H1 (cell line): ENCODE measurements at regions not wholly inside any gene's neighbourhood (a gene's known extent, or its start where the extent isn't known, plus 50 kb on each side); places are given as distances from the start of the nearest gene placed in this dataset.

Source experiments
- CTCF ChIA-PET: fragments of 300-600 bp; sonication (Branson Sonifier 250); formaldehyde crosslinking; loops from one replicate; lab custom pipeline; 2021; ENCODE audit not compliant: partially characterized antibody; lab: Charles Lee
- POLR2A ChIA-PET: fragments of 300-600 bp; sonication (Branson Sonifier 250); formaldehyde crosslinking; loops from one replicate; lab custom pipeline; 2021; ENCODE audit warnings: inconsistent platforms; ENCODE audit not compliant: partially characterized antibody; lab: Charles Lee
- DNase-seq, 2 experiments: peaks; one replicate each; pipeline versions ENCODE4 v3.0.0 to v3.0.0-alpha.2; 2010 to 2022; ENCODE audit warnings: low spot score in 2 of 2, low read depth in 1 of 2, mixed read lengths in 1 of 2
- FAIRE-seq: peaks from 2 replicates; lab custom pipeline; 2011; peaks lifted over from hg19 to GRCh38; lab: Jason Lieb, UNC
- H2AFZ ChIP-seq: 2 replicates; pipeline ENCODE4 v1.8.1; 2012; ENCODE audit warnings: low read length, inconsistent platforms
- H2AK5ac ChIP-seq: 2 replicates; pipeline ENCODE4 v1.6.1; 2013; ENCODE audit warnings: low read depth, low read length
- H2BK120ac ChIP-seq: replicated peaks from 2 replicates; pipeline ENCODE3; 2013; ENCODE audit warnings: low read depth, low read length, inconsistent platforms
- H2BK12ac ChIP-seq: 2 replicates; pipeline ENCODE4 v1.6.1; 2013; ENCODE audit warnings: low read depth, low read length
- H2BK15ac ChIP-seq: 2 replicates; pipeline ENCODE4 v1.6.1; 2013; ENCODE audit warnings: low read length
- H2BK20ac ChIP-seq: 2 replicates; pipeline ENCODE4 v1.6.1; 2013; ENCODE audit warnings: low read length
- H2BK5ac ChIP-seq: 2 replicates; pipeline ENCODE4 v1.6.1; 2013; ENCODE audit warnings: low read depth, low read length
- H3K14ac ChIP-seq: 2 replicates; pipeline ENCODE4 v1.6.1; 2013; ENCODE audit warnings: inconsistent platforms; ENCODE audit not compliant: insufficient read length
- H3K18ac ChIP-seq: 2 replicates; pipeline ENCODE4 v1.6.1; 2013; ENCODE audit warnings: low read length; ENCODE audit errors: extremely low read depth
- H3K23ac ChIP-seq: 2 replicates; pipeline ENCODE4 v1.6.1; 2013; ENCODE audit warnings: inconsistent platforms; ENCODE audit not compliant: insufficient read length
- H3K23me2 ChIP-seq: 2 replicates; pipeline ENCODE4 v1.6.1; 2013; ENCODE audit warnings: low read depth, low read length
- H3K27ac ChIP-seq: 2 replicates; pipeline ENCODE4 v1.6.1; 2011; ENCODE audit warnings: low read depth, low read length, inconsistent platforms
- H3K27me3 ChIP-seq, 4 experiments: replicated peaks in 1 of 4; 1 replicate in 1 of 4; 2 replicates in 3 of 4; pipeline versions ENCODE4 v1.6.1 to v1.8.1; 2011 to 2013; ENCODE audit warnings: low read length in 3 of 4, mild to moderate bottlenecking in 3 of 4, inconsistent platforms in 2 of 4, mixed read lengths in 2 of 4, moderate library complexity in 1 of 4; ENCODE audit not compliant: control insufficient read depth in 3 of 4, insufficient read depth in 3 of 4; ENCODE audit errors: extremely low read depth in 1 of 4
- H3K36me3 ChIP-seq, 4 experiments: 2 replicates each; pipeline versions ENCODE4 v1.6.1 to v1.8.1; 2011 to 2013; ENCODE audit warnings: mild to moderate bottlenecking in 4 of 4, low read length in 3 of 4, moderate library complexity in 2 of 4, control low read depth in 1 of 4, inconsistent platforms in 1 of 4; ENCODE audit not compliant: insufficient read depth in 4 of 4, control insufficient read depth in 2 of 4
- H3K4ac ChIP-seq: replicated peaks from 2 replicates; pipeline ENCODE3; 2013; ENCODE audit warnings: low read length, low read depth, mixed read lengths, inconsistent platforms; ENCODE audit not compliant: insufficient read length
- H3K4me1 ChIP-seq, 4 experiments: replicated peaks in 1 of 4; 1 replicate in 1 of 4; 2 replicates in 3 of 4; pipeline versions ENCODE4 v1.6.1 to v1.8.1; 2011 to 2013; ENCODE audit warnings: low read length in 3 of 4, inconsistent platforms in 2 of 4, mixed read lengths in 1 of 4; ENCODE audit not compliant: insufficient read depth in 4 of 4, control insufficient read depth in 3 of 4
- H3K4me2 ChIP-seq, 2 experiments: 2 replicates each; pipeline versions ENCODE4 v1.6.1 to v1.8.1; 2011 to 2013; ENCODE audit warnings: low read depth in 2 of 2, low read length in 2 of 2, control low read depth in 1 of 2, inconsistent platforms in 1 of 2, mild to moderate bottlenecking in 1 of 2; ENCODE audit not compliant: insufficient read depth in 1 of 2
- H3K4me3 ChIP-seq, 4 experiments: fragments of 200-600, 300-600 bp in 1 of 4; sonication (generic), shearing (Covaris generic), sonication (Bioruptor Twin) in 1 of 4; 2 replicates each; pipeline versions ENCODE4 v1.5.1 to v1.8.1; 2011 to 2016; ENCODE audit warnings: low read length in 4 of 4, low read depth in 3 of 4, control low read depth in 2 of 4, inconsistent platforms in 2 of 4, mild to moderate bottlenecking in 2 of 4, mixed read lengths in 1 of 4, moderate library complexity in 1 of 4; ENCODE audit not compliant: insufficient read depth in 2 of 4; ENCODE audit errors: extremely low read depth in 1 of 4
- H3K56ac ChIP-seq: replicated peaks from 2 replicates; pipeline ENCODE3; 2013; ENCODE audit warnings: low read depth, mild to moderate bottlenecking, mixed read lengths, low read length, inconsistent platforms; ENCODE audit not compliant: insufficient read length
- H3K79me1 ChIP-seq: 2 replicates; pipeline ENCODE4 v1.6.1; 2013; ENCODE audit warnings: low read depth, low read length, control low read depth
- H3K79me2 ChIP-seq, 2 experiments: 2 replicates each; pipeline versions ENCODE4 v1.6.1 to v1.8.1; 2012 to 2013; ENCODE audit warnings: low read length in 2 of 2, mild to moderate bottlenecking in 2 of 2, inconsistent platforms in 1 of 2; ENCODE audit not compliant: insufficient read depth in 2 of 2, control insufficient read depth in 1 of 2
- H3K9ac ChIP-seq, 4 experiments: replicated peaks in 1 of 4; 1 replicate in 1 of 4; 2 replicates in 3 of 4; pipeline versions ENCODE4 v1.6.1 to v1.8.1; 2011 to 2013; ENCODE audit warnings: low read depth in 3 of 4, low read length in 3 of 4, control low read depth in 2 of 4, mild to moderate bottlenecking in 2 of 4, moderate library complexity in 2 of 4, inconsistent platforms in 1 of 4; ENCODE audit errors: extremely low read depth in 1 of 4
- H3K9me3 ChIP-seq, 2 experiments: 2 replicates each; pipeline versions ENCODE4 v1.6.1 to v1.8.1; 2012 to 2013; ENCODE audit warnings: mild to moderate bottlenecking in 2 of 2, moderate library complexity in 2 of 2, control low read depth in 1 of 2, inconsistent platforms in 1 of 2, low read depth in 1 of 2, low read length in 1 of 2, mixed read lengths in 1 of 2; ENCODE audit not compliant: insufficient read depth in 2 of 2
- H4K20me1 ChIP-seq, 2 experiments: replicated peaks in 1 of 2; 2 replicates each; pipeline versions ENCODE3 to v1.8.1; 2011 to 2013; ENCODE audit warnings: inconsistent platforms in 2 of 2, low read length in 2 of 2, mild to moderate bottlenecking in 1 of 2; ENCODE audit not compliant: insufficient read depth in 2 of 2, control insufficient read depth in 1 of 2
- H4K5ac ChIP-seq: 2 replicates; pipeline ENCODE4 v1.6.1; 2013; ENCODE audit warnings: low read length, low read depth, mixed read lengths, inconsistent platforms; ENCODE audit not compliant: insufficient read length
- H4K8ac ChIP-seq: 2 replicates; pipeline ENCODE4 v1.8.0; 2013; ENCODE audit warnings: mild to moderate bottlenecking, moderate library complexity, low read length, inconsistent platforms; ENCODE audit not compliant: insufficient read depth; ENCODE audit errors: extremely low read depth
- H4K91ac ChIP-seq: replicated peaks from 2 replicates; pipeline ENCODE3; 2013; ENCODE audit warnings: low read length, mixed read lengths, inconsistent platforms; ENCODE audit not compliant: insufficient read length
- CTBP2 ChIP-seq: IDR thresholded peaks from 2 replicates; pipeline ENCODE4 v1.7.0; 2011; ENCODE audit warnings: borderline replicate concordance, mild to moderate bottlenecking, moderate library complexity, mixed read lengths, low read length; ENCODE audit not compliant: insufficient read depth, insufficient read length
- FOSL1 ChIP-seq: IDR thresholded peaks from 2 replicates; pipeline ENCODE4 v1.6.1; 2011; ENCODE audit warnings: mild to moderate bottlenecking, low read depth, low read length, moderate library complexity; ENCODE audit not compliant: insufficient read depth
- GTF2F1 ChIP-seq: IDR thresholded peaks from 2 replicates; pipeline ENCODE4 v1.6.1; 2012; ENCODE audit warnings: low read depth, low read length, improper control_type of control experiment, borderline replicate concordance
- HDAC2 ChIP-seq, 2 experiments: fragments of 300-600 bp in 1 of 2; sonication (generic) in 1 of 2; IDR thresholded peaks; 2 replicates each; pipeline ENCODE4 v1.6.1; 2011 to 2012; ENCODE audit warnings: low read depth in 2 of 2, low read length in 2 of 2, mild to moderate bottlenecking in 2 of 2, moderate library complexity in 2 of 2, borderline replicate concordance in 1 of 2, inconsistent platforms in 1 of 2
- HDAC6 ChIP-seq: IDR thresholded peaks from one replicate; pipeline ENCODE4 v1.7.1; 2012; ENCODE audit warnings: low read depth, mild to moderate bottlenecking, inconsistent platforms, low read length, moderate library complexity
- KDM5A ChIP-seq: fragments of 200-600 bp; IDR thresholded peaks from 2 replicates; pipeline ENCODE4 v1.7.1; 2012; ENCODE audit warnings: mild to moderate bottlenecking, low read length, inconsistent platforms, mixed read lengths
- RAD21 ChIP-seq, 2 experiments: IDR thresholded peaks in 1 of 2; conservative IDR thresholded peaks in 1 of 2; 2 replicates each; pipeline ENCODE4 v1.6.1; 2011; ENCODE audit warnings: low read depth in 2 of 2, low read length in 2 of 2, improper control_type of control experiment in 1 of 2, inconsistent platforms in 1 of 2, mild to moderate bottlenecking in 1 of 2, moderate library complexity in 1 of 2
- SIN3A ChIP-seq, 2 experiments: IDR thresholded peaks in 1 of 2; conservative IDR thresholded peaks in 1 of 2; 2 replicates each; pipeline ENCODE4 v1.6.1; 2011 to 2012; ENCODE audit warnings: low read length in 2 of 2, improper control_type of control experiment in 1 of 2, low read depth in 1 of 2, mild to moderate bottlenecking in 1 of 2
- TAF1 ChIP-seq: IDR thresholded peaks from 2 replicates; pipeline ENCODE4 v1.6.1; 2011; ENCODE audit warnings: mild to moderate bottlenecking, low read depth, low read length
- WGBS, 2 experiments: shearing (Covaris generic) in 1 of 2; methylation state at CpG; one replicate each; pipeline versions ENCODE4 v1.1.6 to v1.1.7; 2013 to 2015; ENCODE audit warnings: low lambda C conversion rate in 2 of 2, mixed read lengths in 2 of 2, inconsistent platforms in 1 of 2, low coverage in 1 of 2, missing lambda C conversion rate in 1 of 2; ENCODE audit not compliant: insufficient replicate concordance in 2 of 2, insufficient coverage in 1 of 2, insufficient read length in 1 of 2; ENCODE audit errors: extremely low coverage in 1 of 2, missing lambda C conversion rate in 1 of 2; 5-methylcytosine and 5-hydroxymethylcytosine counted together
- TF ChIP-seq, protein P1 (sequence below): IDR thresholded peaks from 2 replicates; pipeline ENCODE4 v1.6.1; 2011; ENCODE audit warnings: low read depth, mild to moderate bottlenecking, low read length; ENCODE audit not compliant: insufficient read depth

DNA sequence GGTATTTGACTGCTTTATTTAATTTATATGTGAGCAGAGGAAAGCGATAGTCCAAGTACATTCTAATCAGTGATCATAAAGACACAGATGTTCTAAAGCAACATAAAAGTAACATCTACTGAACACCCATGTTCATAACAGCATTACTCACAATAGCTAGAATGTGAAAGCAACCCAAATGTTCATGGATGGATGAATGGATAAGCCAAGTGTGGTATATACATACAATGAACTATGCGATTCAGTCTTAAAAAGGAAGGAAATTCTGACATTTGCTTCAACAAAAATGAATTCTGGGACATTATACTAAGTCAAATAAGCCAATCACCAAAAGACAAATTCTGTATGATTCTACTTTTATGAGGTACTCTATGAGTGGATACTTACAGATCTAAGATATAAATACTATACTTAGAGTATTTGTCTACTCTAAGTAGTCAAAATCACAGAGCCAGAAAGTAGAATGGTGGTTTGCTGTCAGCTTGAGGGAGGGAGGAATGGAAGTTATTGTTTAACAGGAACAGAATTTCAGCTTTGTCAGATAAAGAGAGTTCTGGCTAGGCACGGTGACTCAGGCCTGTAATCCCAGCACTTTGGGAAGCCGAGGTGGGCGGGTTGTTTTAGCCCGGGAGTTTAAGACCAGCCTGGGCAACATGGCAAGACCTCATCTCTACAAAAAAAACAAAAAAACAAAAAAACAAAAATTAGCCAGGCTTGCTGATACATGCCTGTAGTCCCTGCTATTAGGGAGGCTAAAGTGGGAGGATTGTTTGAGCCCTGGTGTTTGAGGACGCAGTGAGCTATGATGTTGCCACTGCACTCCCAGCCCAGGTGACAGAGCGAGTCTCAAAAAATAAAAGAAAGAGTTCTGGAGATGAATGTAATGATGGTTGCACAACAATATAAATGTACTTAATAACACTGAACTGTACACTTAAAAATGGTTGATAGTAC is 79.7 kb upstream of the ARHGAP29 start:
- Histone ChIP-seq H2BK15ac (no peak overlapping the region), H3K56ac (no peak overlapping the region), H3K4ac (no peak overlapping the region), H2BK20ac (no peak overlapping the region), H3K4me1 (peaks cover 0 to 3% (median under 1%) of the 10 kb centered on the region in 4 experiments; a peak in 3 of 7 replicates), H4K91ac (no peak overlapping the region), H3K9ac (no peak overlapping the region), H3K79me2 (no peaks in the 10 kb centered on the region), H3K79me1 (no peaks in the 10 kb centered on the region), H3K23ac (no peak overlapping the region), H2AK5ac (no peak overlapping the region), H3K27ac (no peak overlapping the region), H2AFZ (no peak overlapping the region), H3K23me2 (no peaks in the 10 kb centered on the region), H3K14ac (no peak overlapping the region), H3K18ac (no peak overlapping the region), H4K20me1 (no peaks in the 10 kb centered on the region), H3K27me3 (no peaks in the 10 kb centered on the region), H3K4me2 (no peak overlapping the region), H3K9me3 (no peaks in the 10 kb centered on the region), H2BK120ac (no peak overlapping the region), H4K8ac (no peak overlapping the region), H3K36me3 (no peaks in the 10 kb centered on the region), H2BK12ac (no peak overlapping the region), H3K4me3 (no peak overlapping the region), H4K5ac (no peak overlapping the region), H2BK5ac (no peak overlapping the region)
- no peak for DNase-seq
- POLR2A ChIA-PET, result no interaction called here
- WGBS, 2 experiments, result 81% methylated on average over 8 of the region's 8 CpGs; no CpG with 5 or more reads in 1 of the 2 experiments
- FAIRE-seq, result no peak
- CTCF ChIA-PET, result interaction anchor here (0.6 to 3.7 kb wide), 15 partner anchors 10 to 292 kb away, joined by 3 to 18 read pairs (median 4); partner anchors contain the start of gene ARHGAP29
- no peak for TF ChIP-seq KDM5A
- no peak for TF ChIP-seq HDAC6
- no peak for TF ChIP-seq RAD21 (IDR thresholded peaks at IDR 0.05 in 1 of 2, conservative IDR thresholded peaks at IDR 0.05 in 1 of 2; ENCODE audit: low read depth in 2 of 2, low read length in 2 of 2)
- TF ChIP-seq, protein P1, sequence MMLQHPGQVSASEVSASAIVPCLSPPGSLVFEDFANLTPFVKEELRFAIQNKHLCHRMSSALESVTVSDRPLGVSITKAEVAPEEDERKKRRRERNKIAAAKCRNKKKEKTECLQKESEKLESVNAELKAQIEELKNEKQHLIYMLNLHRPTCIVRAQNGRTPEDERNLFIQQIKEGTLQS, result no peak
- TF ChIP-seq FOSL1, result no peak
- no peak for TF ChIP-seq GTF2F1
- no peak for TF ChIP-seq TAF1
- no peak for TF ChIP-seq SIN3A (conservative IDR thresholded peaks at IDR 0.05 in 1 of 2, IDR thresholded peaks at IDR 0.05 in 1 of 2; ENCODE audit: low read depth in 1 of 2, low read length in 2 of 2)
- no peak for TF ChIP-seq CTBP2
- TF ChIP-seq HDAC2 (IDR thresholded peaks at IDR 0.05; ENCODE audit: borderline replicate concordance in 1 of 2, low read depth in 2 of 2, low read length in 2 of 2), result no peak
